ENCODE measurements at regions not wholly inside any gene's neighbourhood (a gene's known extent, or its start where the extent isn't known, plus 50 kb on each side); places are given as distances from the start of the nearest gene placed in this dataset.

GRCh38 chr7:126022452-126022851, 1092.8 kb upstream of the POT1 start:
- H3K4me1 ChIP-seq = no peaks in the 10 kb centered on the region
- H3K4me1 Mint-ChIP-seq (ENCODE audit: low read depth, unreplicated experiment) = no peaks in the 10 kb centered on the region
- H3K4me3 ChIP-seq (ENCODE audit: low read depth, low read length) = no peak overlapping the region
- no peaks in the 10 kb centered on the region for H3K27me3 ChIP-seq (replicated peaks; ENCODE audit: control insufficient read depth, insufficient read depth, low read length)
- H3K9me3 Mint-ChIP-seq (ENCODE audit: unreplicated experiment) = no peaks in the 10 kb centered on the region
- H3K27me3 Mint-ChIP-seq (ENCODE audit: insufficient read depth, unreplicated experiment) = no peaks in the 10 kb centered on the region
- intact Hi-C loops (cut with micrococcal nuclease; ENCODE audit: unreplicated experiment) = no loop called here
- H3K36me3 Mint-ChIP-seq (ENCODE audit: insufficient read depth, unreplicated experiment) = no peaks in the 10 kb centered on the region
- no peak overlapping the region for H3K4me3 Mint-ChIP-seq (ENCODE audit: unreplicated experiment)
- TF ChIP-seq CTCF (IDR thresholded peaks at IDR 0.05; ENCODE audit: insufficient read depth in 1 of 2, low read depth in 1 of 2, low read length in 1 of 2, severe bottlenecking in 1 of 2, unreplicated experiment in 1 of 2) = no peak
- no peak overlapping the region for H3K27ac Mint-ChIP-seq (ENCODE audit: unreplicated experiment)
- POLR2A ChIA-PET = no interaction called here
- DNase-seq = no peak
- BruUV-seq (replicated peaks) = no TSS peak
- no peaks in the 10 kb centered on the region for H3K36me3 ChIP-seq (ENCODE audit: control insufficient read depth, insufficient read depth, low read length)
- CTCF ChIA-PET = no interaction called here
- no peaks in the 10 kb centered on the region for H3K9me3 ChIP-seq

GRCh38 chr7:126016722-126017121, 1087.1 kb upstream of the POT1 start:
- no peak overlapping the region for H3K27ac Mint-ChIP-seq (ENCODE audit: unreplicated experiment)
- no peaks in the 10 kb centered on the region for H3K36me3 Mint-ChIP-seq (ENCODE audit: insufficient read depth, unreplicated experiment)
- H3K4me3 Mint-ChIP-seq (ENCODE audit: unreplicated experiment) = no peak overlapping the region
- Histone ChIP-seq H3K4me1 (no peaks in the 10 kb centered on the region), H3K36me3 (ENCODE audit: control insufficient read depth, insufficient read depth, low read length) (no peaks in the 10 kb centered on the region), H3K9me3 (0 out of 2 replicates have a peak, but pooled peaks cover 3% of the 10 kb centered on the region), H3K4me3 (ENCODE audit: low read depth, low read length) (no peak overlapping the region), H3K27me3 (replicated peaks; ENCODE audit: control insufficient read depth, insufficient read depth, low read length) (no peaks in the 10 kb centered on the region)
- BruUV-seq (replicated peaks) = no TSS peak
- H3K27me3 Mint-ChIP-seq (ENCODE audit: insufficient read depth, unreplicated experiment) = no peaks in the 10 kb centered on the region
- ChIA-PET CTCF (no interaction called here), POLR2A (no interaction called here)
- no peaks in the 10 kb centered on the region for H3K4me1 Mint-ChIP-seq (ENCODE audit: low read depth, unreplicated experiment)
- intact Hi-C loops (cut with micrococcal nuclease; ENCODE audit: unreplicated experiment) = no loop called here
- no peak for DNase-seq
- no peaks in the 10 kb centered on the region for H3K9me3 Mint-ChIP-seq (ENCODE audit: unreplicated experiment)
- no peak for TF ChIP-seq CTCF (IDR thresholded peaks at IDR 0.05; ENCODE audit: insufficient read depth in 1 of 2, low read depth in 1 of 2, low read length in 1 of 2, severe bottlenecking in 1 of 2, unreplicated experiment in 1 of 2)

- no peaks in the 10 kb centered on the region for H3K9me3 ChIP-seq
- H3K4me3 ChIP-seq (ENCODE audit: low read depth, low read length) = no peak overlapping the region
- BruUV-seq (replicated peaks) = no TSS peak
- Mint-ChIP-seq H3K9me3 (ENCODE audit: unreplicated experiment) (no peaks in the 10 kb centered on the region), H3K36me3 (ENCODE audit: insufficient read depth, unreplicated experiment) (no peaks in the 10 kb centered on the region), H3K27me3 (ENCODE audit: insufficient read depth, unreplicated experiment) (no peaks in the 10 kb centered on the region), H3K4me3 (ENCODE audit: unreplicated experiment) (no peak overlapping the region), H3K4me1 (ENCODE audit: low read depth, unreplicated experiment) (no peaks in the 10 kb centered on the region), H3K27ac (ENCODE audit: unreplicated experiment) (no peak overlapping the region)
- TF ChIP-seq CTCF (IDR thresholded peaks at IDR 0.05; ENCODE audit: insufficient read depth in 1 of 2, low read depth in 1 of 2, low read length in 1 of 2, severe bottlenecking in 1 of 2, unreplicated experiment in 1 of 2) = no peak
- ChIA-PET POLR2A (no interaction called here), CTCF (no interaction called here)
- no peaks in the 10 kb centered on the region for H3K4me1 ChIP-seq
- H3K27me3 ChIP-seq (replicated peaks; ENCODE audit: control insufficient read depth, insufficient read depth, low read length) = no peaks in the 10 kb centered on the region
- DNase-seq = no peak
- H3K36me3 ChIP-seq (ENCODE audit: control insufficient read depth, insufficient read depth, low read length) = no peaks in the 10 kb centered on the region
- intact Hi-C loops (cut with micrococcal nuclease; ENCODE audit: unreplicated experiment) = no loop called here
Measured at GRCh38 chr7:126005064-126005463, 1075.4 kb upstream of the POT1 start.

Data from Caco-2 (cell line).